ENCODE measurements at regions not wholly inside any gene's neighbourhood (a gene's known extent, or its start where the extent isn't known, plus 50 kb on each side); places are given as distances from the start of the nearest gene placed in this dataset.

DNA sequence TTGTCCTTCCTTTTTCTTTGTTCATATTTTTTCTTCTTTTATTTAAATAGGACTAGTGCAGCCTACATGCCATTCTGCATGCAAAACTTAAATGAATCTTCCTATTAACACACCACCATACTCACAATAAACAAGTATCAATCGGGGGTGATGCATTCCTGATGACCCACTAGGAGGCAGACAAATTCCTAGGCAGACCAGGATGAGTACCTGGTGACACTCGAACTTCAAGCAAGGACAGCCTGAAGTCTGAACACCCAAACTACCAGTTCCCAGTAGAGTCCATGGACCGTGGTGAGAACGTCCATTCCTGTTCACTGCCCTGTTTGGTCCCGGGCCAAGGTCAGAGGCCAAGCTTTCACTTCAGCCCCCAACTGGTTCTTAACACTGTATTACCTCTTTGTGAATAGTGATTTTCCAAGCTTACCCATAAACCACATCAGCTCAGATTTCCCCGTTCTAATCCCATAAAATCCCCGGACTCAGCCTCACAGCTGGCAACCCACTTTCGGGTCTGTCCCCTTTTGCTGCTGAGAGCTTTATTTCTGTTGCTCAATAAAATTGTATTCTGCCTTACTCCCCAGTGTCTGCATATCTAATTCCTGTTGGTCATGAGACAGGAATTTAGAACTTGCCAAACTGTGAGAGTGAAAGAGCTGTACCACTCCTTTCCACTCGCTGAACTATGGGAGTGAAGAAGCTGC lies 1286.6 kb downstream of the FSTL5 start:
- DNase-seq: no peak

DNA sequence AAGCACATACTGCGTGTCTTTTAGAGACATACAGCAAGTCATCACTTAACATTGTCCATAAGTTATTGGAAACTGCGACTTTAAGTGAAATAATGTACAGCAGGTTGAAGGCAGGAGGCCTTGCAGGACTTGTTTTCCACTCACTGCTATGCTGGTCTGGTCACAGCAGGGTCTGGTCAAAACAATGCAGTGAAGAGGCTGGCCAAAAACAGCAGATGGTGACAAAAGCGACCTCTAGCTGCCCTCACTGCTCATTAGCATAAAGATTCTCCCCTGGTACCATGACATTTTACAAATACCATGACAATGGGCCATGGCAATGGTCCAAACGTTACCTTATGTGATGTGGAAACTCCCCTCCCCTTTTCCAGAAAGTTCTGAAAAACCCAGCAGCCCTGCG lies 1283.6 kb downstream of the FSTL5 start:
- no peak for DNase-seq

DNA sequence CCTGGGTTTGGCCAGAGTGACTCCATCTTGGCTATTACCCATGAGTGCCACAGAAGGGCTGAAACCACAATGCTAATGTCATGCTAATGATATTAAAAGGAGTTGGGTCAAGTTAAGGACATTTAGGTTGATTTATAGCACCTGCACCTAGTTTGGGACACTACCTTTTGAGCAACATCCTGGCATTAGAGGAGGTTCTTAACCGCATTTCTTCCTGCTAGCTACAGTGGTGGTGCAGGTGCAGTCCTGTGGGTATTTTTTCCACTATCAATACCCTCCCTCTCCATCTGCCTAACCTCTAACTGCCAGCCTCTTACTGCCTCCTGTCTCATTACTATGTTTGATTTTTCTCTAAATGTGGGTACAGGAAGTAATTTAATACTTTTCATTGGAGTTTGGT lies 1276.1 kb downstream of the FSTL5 start:
- DNase-seq: no peak

DNA sequence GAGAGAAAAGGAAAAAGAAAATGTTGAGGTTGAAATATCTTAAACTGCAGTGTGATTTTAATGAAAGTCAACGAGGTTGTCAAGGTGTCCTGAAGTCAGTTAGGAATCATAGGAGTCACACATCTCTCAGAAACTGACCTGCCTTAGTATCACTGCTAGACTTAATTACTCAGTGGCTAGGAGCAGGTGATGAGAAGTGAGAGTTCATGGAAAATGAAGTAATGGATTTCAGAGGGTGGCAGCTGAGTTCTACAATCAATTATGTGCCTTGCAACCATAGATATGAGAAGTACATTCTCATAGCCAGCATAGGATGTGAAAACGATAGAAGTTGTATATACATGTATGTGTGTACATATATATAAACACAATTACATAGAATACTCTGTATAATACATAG lies 1269.7 kb downstream of the FSTL5 start:
- DNase-seq: no peak

DNA sequence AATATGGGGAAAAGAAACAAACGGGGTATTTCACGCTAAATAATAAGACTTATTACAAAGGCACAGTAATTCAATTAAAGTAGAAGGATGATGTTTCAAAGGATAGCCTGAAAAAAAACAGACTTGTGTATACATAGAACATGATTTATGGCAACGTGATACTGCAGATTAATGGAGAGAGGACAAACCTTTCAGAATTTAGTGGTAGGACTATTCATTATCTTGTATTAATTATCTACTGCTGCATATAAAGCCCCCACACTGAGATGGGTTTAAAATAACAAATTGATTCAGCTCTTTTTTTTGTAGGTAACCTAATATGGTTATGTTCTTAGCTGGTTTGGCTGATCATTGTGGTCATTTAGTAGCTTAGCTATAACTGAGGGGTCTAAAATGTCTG lies 1269.0 kb downstream of the FSTL5 start:
- no peak for DNase-seq

DNA sequence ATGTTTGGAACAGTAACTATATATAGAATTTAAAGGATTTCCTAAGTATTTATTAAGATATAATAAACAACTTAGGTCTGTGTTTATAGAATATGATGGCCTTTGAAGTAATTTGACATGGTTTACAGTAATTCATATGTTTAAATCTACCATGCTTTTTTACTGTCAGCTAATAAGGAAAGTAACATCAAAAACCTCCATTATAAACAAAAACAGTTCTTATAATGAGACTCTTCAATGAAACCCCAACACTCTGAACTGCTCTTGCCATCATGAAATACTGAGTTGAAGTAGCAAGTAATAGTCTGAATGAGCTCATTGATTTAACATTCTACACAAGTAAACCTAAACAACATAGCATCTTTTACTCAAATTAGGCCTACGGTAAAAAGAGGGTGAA lies 1236.5 kb downstream of the FSTL5 start:
- no peak for DNase-seq

DNA sequence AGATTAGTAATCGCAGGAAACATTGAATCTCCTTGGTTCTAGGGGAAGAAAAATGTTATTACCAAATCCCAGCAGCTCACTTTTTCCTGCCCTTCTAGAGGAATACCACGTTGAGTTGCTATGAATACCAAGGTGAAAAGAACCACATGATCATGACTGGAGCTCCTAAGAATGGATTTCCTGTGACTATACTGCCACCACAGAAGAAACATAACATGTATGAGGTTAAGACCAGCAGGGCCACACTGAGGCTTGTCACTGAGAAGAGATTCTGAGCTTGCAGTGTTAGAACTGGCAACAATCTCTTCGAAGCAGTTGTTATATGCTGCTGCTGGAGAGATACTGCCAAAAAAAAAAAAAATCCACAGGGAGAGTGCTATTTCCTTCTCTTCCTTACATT lies 1235.3 kb downstream of the FSTL5 start:
- no peak for DNase-seq

DNA sequence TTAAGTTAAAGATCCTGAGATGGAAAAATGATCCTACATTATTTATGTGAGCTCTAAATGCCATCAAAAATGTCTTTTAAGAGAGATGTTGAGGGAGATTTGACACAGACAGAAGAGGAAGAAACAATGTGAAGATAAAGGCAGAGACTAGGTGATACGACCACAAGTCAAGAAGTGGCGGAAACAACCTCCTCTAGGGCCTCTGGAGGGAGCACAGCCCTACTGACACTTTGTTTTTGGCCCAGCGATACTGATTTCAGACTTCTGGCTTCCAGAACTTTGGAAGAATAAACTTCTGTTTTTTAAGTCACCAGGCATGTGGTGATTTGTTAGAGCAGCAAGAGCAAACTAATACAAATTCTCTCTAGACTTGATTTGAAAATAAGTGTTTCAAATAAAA lies 1216.1 kb downstream of the FSTL5 start:
- DNase-seq: no peak

DNA sequence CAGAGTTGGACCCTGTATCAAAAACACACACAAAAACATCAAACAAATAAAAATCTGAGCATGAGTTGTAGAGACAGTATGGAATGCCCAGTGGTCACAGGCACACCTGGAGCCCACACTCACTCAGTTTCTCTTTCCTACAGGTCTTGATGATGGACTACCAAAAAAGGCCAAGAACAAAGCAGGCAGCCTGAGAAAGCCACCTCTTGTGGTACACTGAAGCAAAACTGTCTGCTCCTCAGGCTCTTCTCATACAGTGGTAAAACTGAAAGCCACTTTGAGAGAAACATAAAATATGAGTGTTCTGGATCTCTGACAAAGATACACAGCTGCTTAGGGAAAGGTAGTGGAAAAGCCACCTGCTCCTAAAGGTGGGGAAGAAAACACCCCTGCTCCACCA lies 1206.9 kb downstream of the FSTL5 start:
- DNase-seq: no peak

DNA sequence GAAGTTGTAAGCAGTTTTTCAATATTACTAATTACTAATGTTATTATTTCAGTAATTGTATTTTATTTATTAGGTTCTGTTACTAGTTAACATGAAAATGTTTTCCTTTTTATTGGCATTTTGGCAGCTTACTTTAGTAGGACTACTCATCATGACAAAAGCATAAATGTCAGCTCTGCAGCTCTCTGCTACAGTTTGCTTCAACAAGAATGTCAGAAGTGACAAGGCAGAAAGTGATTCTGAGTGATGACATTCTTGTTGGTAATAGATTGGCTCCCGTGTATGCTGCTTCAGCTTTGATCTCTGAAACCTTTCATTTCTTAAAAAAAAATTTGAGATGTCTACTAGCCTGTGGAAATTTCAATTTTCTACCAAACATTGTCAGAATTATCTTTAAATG lies 1193.9 kb downstream of the FSTL5 start:
- DNase-seq: no peak

DNA sequence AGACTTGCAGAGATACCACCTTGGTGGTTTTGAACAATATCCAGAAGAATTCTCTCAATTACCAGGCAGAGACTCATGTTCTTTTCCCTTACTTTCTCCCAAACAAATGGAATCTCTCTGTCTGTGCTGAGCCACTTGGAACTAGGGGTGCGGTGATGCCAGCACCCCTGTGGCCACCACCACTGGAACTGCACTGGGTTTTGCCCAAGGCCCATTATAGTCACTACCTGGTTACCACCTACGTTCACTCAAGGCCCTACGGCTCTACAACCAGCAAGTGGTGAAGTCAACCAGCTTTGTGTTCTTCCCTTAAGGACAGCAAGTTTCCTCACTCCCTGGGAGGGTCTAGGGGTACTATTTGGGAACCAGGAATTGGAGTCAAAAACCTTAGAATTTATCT lies 1183.7 kb downstream of the FSTL5 start:
- no peak for DNase-seq

DNA sequence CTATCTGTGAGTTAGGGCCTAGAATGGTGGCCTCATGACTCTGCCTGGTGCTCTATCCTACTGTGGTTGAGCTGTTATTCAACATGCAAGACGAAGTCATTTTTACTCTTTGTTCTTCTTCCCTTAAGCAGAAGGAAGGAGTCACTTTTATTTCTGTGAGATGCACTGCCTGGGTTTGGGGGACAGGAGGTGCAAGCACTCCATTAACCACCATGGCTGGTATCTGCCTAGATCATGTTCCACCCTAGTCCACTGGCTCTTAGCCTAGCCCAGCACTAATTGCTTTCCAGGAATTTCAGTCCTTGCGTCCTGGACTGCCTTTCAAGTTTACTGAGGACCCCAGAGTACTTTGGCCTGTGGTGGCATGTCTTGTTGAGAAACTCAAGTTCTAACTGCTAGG lies 1182.7 kb downstream of the FSTL5 start:
- no peak for DNase-seq

DNA sequence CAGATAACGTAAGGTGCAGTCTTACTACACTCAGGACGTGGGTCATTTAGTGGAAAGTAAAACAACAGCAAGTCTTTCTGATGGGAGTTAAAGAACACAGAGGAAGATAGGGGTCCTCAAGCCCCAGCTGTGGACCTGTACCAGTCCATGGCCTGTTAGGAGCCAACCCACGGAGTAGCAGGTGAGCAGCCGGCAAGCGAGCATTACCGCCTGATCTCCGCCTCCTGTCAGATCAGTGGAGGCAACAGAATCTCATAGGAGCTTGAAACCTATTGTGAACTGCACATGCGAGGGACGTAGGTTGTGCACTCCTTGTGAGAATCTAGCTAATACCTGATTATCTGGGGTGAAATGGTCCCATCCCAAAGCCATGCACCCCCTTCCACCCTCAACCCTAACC lies 1180.8 kb downstream of the FSTL5 start:
- no peak for DNase-seq

DNA sequence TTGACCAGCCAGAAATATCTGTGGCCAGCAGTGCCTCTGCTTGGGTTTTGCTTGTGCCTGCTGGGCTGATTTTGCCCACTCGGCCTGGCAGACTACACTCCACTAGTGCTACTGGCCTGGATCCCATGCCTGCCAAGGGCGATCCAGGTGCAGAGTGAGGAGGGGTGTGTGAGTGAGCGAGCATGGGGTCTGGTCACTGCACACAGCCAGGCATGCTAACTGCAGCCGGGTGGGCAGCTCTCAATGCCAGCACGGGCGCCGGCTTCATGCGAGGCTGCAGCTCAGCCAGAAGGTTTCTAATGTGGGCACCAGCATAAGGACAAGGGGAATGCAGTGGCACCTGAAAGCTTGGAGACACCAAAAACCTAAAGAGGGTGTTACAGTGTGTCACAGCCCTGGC lies 1161.4 kb downstream of the FSTL5 start:
- no peak for DNase-seq

DNA sequence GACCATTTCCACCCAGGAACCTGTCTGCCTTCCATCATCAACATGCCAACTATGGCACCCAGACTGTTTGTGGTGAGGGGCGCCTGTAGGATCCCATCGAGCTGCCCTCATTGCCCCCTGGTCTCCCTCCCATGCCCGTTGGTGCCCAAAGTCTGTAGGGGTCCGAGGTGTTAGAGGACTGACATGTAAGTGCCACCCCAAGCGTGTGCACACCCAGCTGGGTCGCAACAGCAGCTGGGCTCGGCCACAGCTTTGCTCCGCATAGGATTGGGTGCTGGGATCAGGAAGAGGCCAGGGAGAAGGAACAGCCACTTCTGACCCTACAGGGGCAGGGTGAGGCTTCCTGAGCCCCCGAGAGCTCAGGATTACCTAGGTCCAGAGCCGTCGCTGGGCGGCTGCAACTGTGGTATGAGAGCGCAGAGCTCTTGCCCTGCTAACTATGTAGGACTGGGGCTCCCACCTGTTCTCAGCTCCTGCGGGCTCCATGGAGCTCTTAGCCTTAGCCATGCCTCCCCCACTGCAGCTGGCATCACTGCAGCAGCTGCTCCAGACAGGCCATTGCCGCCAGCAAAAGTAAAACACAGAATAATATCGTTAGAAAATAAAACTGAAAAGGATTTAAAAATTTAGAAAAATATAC lies 1160.3 kb downstream of the FSTL5 start:
- DNase-seq: no peak

DNA sequence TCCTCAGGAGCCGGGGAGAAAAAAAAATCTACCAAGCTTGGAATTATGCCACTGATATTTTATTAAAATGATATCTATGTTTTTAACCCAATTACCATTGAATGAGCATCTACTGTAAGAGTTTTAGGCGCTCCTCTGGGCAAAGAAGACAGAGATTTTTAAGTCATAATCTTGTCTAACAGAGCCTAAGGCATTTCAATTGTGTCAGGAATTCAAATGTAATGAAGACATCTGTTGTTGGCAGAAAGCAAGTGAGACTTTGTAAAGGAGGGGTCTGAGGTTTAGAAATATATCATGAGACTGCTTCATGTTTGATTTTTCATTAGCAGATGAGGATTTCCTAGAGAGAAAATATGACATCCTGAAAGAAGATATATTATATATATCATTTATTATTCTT lies 1158.1 kb downstream of the FSTL5 start:
- DNase-seq: no peak

DNA sequence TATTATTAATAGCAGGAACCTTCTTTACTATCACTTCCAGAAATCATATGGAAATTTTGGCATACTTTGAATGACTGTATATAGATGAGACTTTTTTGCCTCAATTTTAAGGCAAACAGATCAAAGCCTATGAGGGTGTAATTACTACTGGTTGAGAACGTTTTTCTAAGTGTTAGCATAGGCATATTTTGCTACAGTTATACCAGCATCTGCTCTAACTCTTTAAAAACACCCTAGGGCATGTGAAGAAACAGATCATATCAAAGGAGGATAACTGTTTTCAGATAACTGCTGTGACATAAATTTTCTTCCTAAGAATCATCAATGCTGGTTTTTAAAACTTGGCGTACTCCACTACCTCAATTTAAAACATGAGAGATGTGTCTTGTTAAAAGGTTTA lies 1155.3 kb downstream of the FSTL5 start:
- no peak for DNase-seq

DNA sequence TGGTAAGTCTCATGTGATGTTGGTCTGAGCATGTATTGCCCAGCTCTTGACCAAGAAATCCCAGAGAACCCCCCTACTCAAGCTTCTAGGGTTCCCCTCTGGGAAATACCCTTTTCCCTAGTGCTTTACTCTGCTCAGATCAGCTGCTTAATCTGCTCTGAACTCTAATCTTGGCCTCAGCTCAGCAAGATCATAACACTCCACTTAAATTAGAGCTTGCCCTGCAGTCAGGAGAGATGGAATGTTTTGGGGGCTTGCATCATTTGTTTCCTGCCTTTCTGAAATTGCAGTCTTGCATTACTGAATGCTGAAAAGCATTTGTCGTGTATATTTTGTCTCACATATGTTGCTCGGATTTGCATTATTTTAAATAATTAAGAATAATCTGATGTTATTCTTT lies 1153.6 kb downstream of the FSTL5 start:
- no peak for DNase-seq
